ENCODE measurements at regions not wholly inside any gene's neighbourhood (a gene's known extent, or its start where the extent isn't known, plus 50 kb on each side); places are given as distances from the start of the nearest gene placed in this dataset.
"Not testable (repeated sequence)": the region's sequence is repeated elsewhere in the genome, so short reads cannot be mapped to it uniquely, and the experiment has no call there.

DNA sequence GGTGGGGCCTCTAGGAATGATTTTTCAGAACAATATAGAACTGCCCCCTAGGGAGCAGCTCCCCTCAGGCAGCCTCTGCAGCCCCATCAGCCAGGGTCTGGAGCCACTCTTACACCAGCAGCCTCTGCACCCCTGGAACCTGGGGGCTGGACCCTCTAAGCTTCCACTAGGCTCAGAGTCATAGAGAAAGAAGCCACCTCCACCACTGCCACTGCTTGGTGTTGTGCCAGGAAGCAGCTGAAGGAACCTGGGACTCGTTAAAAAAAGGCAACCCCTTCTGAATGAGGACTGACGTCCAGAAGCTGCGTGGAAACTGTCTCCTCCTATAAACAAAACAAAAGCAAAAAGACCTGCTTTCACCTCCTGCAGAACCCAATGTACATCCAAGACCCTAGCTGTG is 98.1 kb upstream of the HS6ST1 start (continued):
- TF ChIP-seq, protein P1, sequence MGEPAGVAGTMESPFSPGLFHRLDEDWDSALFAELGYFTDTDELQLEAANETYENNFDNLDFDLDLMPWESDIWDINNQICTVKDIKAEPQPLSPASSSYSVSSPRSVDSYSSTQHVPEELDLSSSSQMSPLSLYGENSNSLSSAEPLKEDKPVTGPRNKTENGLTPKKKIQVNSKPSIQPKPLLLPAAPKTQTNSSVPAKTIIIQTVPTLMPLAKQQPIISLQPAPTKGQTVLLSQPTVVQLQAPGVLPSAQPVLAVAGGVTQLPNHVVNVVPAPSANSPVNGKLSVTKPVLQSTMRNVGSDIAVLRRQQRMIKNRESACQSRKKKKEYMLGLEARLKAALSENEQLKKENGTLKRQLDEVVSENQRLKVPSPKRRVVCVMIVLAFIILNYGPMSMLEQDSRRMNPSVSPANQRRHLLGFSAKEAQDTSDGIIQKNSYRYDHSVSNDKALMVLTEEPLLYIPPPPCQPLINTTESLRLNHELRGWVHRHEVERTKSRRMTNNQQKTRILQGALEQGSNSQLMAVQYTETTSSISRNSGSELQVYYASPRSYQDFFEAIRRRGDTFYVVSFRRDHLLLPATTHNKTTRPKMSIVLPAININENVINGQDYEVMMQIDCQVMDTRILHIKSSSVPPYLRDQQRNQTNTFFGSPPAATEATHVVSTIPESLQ (CRISPR knock-in tag; IDR thresholded peaks at IDR 0.05), result no peak
- TF ChIP-seq ETV6 (CRISPR knock-in tag; IDR thresholded peaks at IDR 0.05) (no peak), NR1H2 (CRISPR knock-in tag; IDR thresholded peaks at IDR 0.05) (no peak), EMX1 (CRISPR knock-in tag; IDR thresholded peaks at IDR 0.05) (no peak), ZBTB21 (CRISPR knock-in tag; IDR thresholded peaks at IDR 0.05; ENCODE audit: borderline replicate concordance) (no peak), NFATC4 (CRISPR knock-in tag; IDR thresholded peaks at IDR 0.05) (no peak), ZNF396 (CRISPR knock-in tag; IDR thresholded peaks at IDR 0.05; ENCODE audit: borderline replicate concordance) (no peak), ZNF263 (CRISPR knock-in tag; IDR thresholded peaks at IDR 0.05; ENCODE audit: low read depth) (no peak), RORB (CRISPR knock-in tag; IDR thresholded peaks at IDR 0.05) (no peak)
- TF ChIP-seq, protein P2, sequence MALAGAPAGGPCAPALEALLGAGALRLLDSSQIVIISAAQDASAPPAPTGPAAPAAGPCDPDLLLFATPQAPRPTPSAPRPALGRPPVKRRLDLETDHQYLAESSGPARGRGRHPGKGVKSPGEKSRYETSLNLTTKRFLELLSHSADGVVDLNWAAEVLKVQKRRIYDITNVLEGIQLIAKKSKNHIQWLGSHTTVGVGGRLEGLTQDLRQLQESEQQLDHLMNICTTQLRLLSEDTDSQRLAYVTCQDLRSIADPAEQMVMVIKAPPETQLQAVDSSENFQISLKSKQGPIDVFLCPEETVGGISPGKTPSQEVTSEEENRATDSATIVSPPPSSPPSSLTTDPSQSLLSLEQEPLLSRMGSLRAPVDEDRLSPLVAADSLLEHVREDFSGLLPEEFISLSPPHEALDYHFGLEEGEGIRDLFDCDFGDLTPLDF (CRISPR knock-in tag; IDR thresholded peaks at IDR 0.05), result no peak
- TF ChIP-seq, protein P3, sequence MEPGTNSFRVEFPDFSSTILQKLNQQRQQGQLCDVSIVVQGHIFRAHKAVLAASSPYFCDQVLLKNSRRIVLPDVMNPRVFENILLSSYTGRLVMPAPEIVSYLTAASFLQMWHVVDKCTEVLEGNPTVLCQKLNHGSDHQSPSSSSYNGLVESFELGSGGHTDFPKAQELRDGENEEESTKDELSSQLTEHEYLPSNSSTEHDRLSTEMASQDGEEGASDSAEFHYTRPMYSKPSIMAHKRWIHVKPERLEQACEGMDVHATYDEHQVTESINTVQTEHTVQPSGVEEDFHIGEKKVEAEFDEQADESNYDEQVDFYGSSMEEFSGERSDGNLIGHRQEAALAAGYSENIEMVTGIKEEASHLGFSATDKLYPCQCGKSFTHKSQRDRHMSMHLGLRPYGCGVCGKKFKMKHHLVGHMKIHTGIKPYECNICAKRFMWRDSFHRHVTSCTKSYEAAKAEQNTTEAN (CRISPR knock-in tag; IDR thresholded peaks at IDR 0.05), result no peak

GRCh38 chr2:128417264-128417663 is 98.6 kb upstream of the HS6ST1 start:
- H3K27me3 Mint-ChIP-seq (ENCODE audit: low read depth); POLR2A ChIA-PET; ATAC-seq; H3K27ac Mint-ChIP-seq; DNase-seq (ENCODE audit: low spot score); H3K4me3 Mint-ChIP-seq: not testable (repeated sequence)
- peaks cover 20% of the 10 kb centered on the region for H3K36me3 Mint-ChIP-seq
- H3K4me1 Mint-ChIP-seq, result peaks cover 21% of the 10 kb centered on the region
- H3K9me3 Mint-ChIP-seq, result peaks cover 23% of the 10 kb centered on the region
- CTCF ChIA-PET, result interaction anchor here (0.7 to 1.1 kb wide), 2 partner anchors 30 to 157 kb away, joined by 4 to 5 read pairs; no protein-coding TSS in a partner anchor

DNA sequence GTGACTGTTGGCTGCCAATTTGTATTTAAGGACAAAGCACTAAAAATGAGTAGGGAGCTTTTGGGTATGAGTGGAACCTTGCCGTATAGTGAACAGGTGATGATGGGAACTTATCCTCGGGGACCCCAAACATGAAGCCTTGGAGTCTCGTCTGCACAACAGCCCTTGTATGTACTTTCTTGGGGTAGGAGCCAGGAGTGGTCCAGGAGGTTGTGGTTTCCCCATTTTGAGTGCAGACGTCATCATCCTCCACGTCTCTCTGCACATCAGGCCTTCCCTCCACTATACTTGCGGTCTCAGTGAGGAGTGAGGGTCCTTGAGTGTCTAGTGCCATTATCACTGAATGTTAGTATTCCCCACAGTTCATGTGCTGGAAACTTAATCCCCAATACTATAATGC is 101.5 kb upstream of the HS6ST1 start:
- no peak overlapping the region for H3K27ac Mint-ChIP-seq
- peaks cover 23% of the 10 kb centered on the region for H3K36me3 Mint-ChIP-seq
- TF ChIP-seq ZBTB21 (CRISPR knock-in tag; IDR thresholded peaks at IDR 0.05; ENCODE audit: borderline replicate concordance) (no peak), ZNF121 (CRISPR knock-in tag; IDR thresholded peaks at IDR 0.05) (no peak), EMX1 (CRISPR knock-in tag; IDR thresholded peaks at IDR 0.05) (no peak), RORB (CRISPR knock-in tag; IDR thresholded peaks at IDR 0.05) (no peak), IRF2 (CRISPR knock-in tag; IDR thresholded peaks at IDR 0.05; ENCODE audit: borderline replicate concordance, low read depth) (no peak), SMAD3 (CRISPR knock-in tag; IDR thresholded peaks at IDR 0.05; ENCODE audit: borderline replicate concordance) (no peak), TEAD1 (CRISPR knock-in tag; IDR thresholded peaks at IDR 0.05) (no peak)
- TF ChIP-seq, protein P4, sequence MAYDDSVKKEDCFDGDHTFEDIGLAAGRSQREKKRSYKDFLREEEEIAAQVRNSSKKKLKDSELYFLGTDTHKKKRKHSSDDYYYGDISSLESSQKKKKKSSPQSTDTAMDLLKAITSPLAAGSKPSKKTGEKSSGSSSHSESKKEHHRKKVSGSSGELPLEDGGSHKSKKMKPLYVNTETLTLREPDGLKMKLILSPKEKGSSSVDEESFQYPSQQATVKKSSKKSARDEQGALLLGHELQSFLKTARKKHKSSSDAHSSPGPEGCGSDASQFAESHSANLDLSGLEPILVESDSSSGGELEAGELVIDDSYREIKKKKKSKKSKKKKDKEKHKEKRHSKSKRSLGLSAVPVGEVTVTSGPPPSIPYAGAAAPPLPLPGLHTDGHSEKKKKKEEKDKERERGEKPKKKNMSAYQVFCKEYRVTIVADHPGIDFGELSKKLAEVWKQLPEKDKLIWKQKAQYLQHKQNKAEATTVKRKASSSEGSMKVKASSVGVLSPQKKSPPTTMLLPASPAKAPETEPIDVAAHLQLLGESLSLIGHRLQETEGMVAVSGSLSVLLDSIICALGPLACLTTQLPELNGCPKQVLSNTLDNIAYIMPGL (CRISPR knock-in tag; IDR thresholded peaks at IDR 0.05), result no peak
- TF ChIP-seq, protein P1 (CRISPR knock-in tag; IDR thresholded peaks at IDR 0.05), result no peak
- TF ChIP-seq, protein P5, sequence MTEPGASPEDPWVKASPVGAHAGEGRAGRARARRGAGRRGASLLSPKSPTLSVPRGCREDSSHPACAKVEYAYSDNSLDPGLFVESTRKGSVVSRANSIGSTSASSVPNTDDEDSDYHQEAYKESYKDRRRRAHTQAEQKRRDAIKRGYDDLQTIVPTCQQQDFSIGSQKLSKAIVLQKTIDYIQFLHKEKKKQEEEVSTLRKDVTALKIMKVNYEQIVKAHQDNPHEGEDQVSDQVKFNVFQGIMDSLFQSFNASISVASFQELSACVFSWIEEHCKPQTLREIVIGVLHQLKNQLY (CRISPR knock-in tag; IDR thresholded peaks at IDR 0.05), result no peak
- ChIA-PET CTCF (no interaction called here), POLR2A (no interaction called here)
- peaks cover 9% of the 10 kb centered on the region for H3K4me1 Mint-ChIP-seq
- no peak overlapping the region for H3K4me3 Mint-ChIP-seq
- peaks cover 7% of the 10 kb centered on the region for H3K27me3 Mint-ChIP-seq (ENCODE audit: low read depth)
- H3K9me3 Mint-ChIP-seq, result peaks cover 31% of the 10 kb centered on the region
- ATAC-seq (no peak), DNase-seq (ENCODE audit: low spot score) (no peak)
